Brain microvascular endothelial cell (primary cell): ENCODE measurements at regions not wholly inside any gene's neighbourhood (a gene's known extent, or its start where the extent isn't known, plus 50 kb on each side); places are given as distances from the start of the nearest gene placed in this dataset.

Experiments
- DNase-seq: peaks from one replicate; pipeline ENCODE4 v3.0.0-alpha.2; 2020
- H3K27ac ChIP-seq: fragments of 250-450 bp; sonication (Bioruptor Pico); 2 replicates; pipeline ENCODE4 v1.5.1; 2020; ENCODE audit warnings: mild to moderate bottlenecking, moderate library complexity
- H3K27me3 ChIP-seq: fragments of 250-450 bp; sonication (Bioruptor Pico); replicated peaks from 2 replicates; pipeline ENCODE4 v1.5.1; 2020; ENCODE audit warnings: mild to moderate bottlenecking
- H3K36me3 ChIP-seq: fragments of 250-450 bp; sonication (Bioruptor Pico); replicated peaks from 2 replicates; pipeline ENCODE4 v1.5.1; 2020; ENCODE audit warnings: mild to moderate bottlenecking
- H3K4me3 ChIP-seq: 2 replicates; pipeline ENCODE4 v1.5.1; 2011; ENCODE audit warnings: low read depth, mild to moderate bottlenecking, control low read depth, low read length, moderate library complexity
- in situ Hi-C: cut with HindIII; loops from 2 replicates; pipeline ENCODE4 v1.10.0; 2017; ENCODE audit warnings: low sequenced_read_pairs, low pct_ligation_motif_present
- TF ChIP-seq, protein P1 (sequence below): IDR thresholded peaks from 2 replicates; pipeline ENCODE4 v1.5.1; 2011; ENCODE audit warnings: low read depth, mild to moderate bottlenecking, moderate library complexity, low read length, control low read depth, inconsistent platforms; ENCODE audit errors: missing control alignments

DNA sequence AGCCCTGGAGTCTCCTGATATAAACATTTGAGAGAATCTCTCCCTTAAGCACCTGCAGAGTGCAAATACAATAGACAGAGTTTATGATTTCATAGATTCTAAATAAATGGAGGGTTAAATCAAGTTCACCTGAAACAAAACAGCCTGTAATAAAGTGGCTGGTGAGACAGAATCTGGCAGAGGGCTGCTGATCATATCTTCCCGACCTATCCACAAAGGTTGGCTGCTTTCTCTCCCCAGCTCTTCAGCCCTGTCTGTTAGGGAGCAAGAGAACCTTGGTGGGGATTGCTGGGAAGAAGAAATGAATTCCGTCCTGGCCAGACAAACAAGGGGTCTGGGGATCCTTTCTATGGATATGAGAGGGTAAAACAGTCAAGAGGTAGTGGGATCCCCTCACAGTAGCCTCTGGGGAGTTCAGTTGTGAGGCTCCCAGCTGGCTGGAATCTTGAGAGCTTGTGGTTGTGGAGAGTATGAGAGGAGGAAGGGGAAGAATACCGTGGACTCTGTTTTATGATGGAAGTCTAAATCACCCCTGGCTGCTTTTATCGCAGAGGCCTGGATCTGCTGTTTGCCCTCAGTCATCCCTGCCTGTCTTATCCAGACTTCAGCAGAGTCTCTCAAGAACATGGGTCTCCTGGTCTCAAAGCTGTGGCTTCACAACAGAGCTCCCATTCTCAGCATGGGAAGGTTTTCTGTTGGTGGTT, 451.3 kb downstream of the NTRK3 start:
- in situ Hi-C loops, result no loop called here
- H3K27me3 ChIP-seq, result no peaks in the 10 kb centered on the region
- H3K27ac ChIP-seq, result no peak overlapping the region
- TF ChIP-seq, protein P1, sequence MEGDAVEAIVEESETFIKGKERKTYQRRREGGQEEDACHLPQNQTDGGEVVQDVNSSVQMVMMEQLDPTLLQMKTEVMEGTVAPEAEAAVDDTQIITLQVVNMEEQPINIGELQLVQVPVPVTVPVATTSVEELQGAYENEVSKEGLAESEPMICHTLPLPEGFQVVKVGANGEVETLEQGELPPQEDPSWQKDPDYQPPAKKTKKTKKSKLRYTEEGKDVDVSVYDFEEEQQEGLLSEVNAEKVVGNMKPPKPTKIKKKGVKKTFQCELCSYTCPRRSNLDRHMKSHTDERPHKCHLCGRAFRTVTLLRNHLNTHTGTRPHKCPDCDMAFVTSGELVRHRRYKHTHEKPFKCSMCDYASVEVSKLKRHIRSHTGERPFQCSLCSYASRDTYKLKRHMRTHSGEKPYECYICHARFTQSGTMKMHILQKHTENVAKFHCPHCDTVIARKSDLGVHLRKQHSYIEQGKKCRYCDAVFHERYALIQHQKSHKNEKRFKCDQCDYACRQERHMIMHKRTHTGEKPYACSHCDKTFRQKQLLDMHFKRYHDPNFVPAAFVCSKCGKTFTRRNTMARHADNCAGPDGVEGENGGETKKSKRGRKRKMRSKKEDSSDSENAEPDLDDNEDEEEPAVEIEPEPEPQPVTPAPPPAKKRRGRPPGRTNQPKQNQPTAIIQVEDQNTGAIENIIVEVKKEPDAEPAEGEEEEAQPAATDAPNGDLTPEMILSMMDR, result no peak
- H3K36me3 ChIP-seq, result no peaks in the 10 kb centered on the region
- H3K4me3 ChIP-seq, result no peak overlapping the region
- DNase-seq, result no peak

DNA sequence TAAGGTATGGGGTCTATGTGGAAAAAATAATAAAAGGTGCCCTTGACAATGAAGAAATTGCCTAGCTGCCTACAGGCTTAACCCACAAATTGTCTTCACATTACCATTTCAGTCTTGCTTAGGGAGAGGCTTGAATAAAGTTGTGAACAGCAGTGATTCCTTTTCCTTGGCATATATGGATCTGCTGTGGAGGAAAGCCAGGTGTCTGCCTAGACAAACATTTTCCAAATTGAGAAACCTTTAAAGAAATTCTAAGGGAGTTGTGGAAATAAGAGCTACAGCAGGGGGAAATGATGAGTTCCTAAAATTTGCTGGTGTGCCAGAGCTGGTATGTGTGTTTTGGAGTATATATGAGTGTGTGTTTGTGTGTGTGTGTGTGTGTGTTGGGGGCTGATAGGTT, 452.1 kb downstream of the NTRK3 start:
- no peak for DNase-seq
- H3K36me3 ChIP-seq, result no peaks in the 10 kb centered on the region
- TF ChIP-seq, protein P1, result no peak
- in situ Hi-C loops, result no loop called here
- no peak overlapping the region for H3K27ac ChIP-seq
- H3K4me3 ChIP-seq, result no peak overlapping the region
- no peaks in the 10 kb centered on the region for H3K27me3 ChIP-seq

DNA sequence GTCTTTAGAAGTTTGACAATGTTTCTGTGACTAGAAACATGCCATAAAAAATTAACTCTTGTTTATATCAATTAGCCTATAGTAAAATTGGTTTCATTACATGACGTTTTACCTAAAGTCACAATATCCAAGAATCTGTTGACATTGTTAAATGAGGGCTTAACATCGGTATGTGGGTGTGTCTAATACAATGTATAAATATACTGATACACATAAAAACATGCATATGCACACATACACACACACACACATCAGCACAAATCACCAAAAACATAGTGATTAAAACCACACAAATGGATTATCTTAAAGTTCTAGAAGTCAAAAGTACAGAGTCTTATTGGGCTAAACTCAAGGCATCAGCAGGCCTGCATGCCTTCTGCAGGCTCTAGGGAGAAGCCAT, 456.7 kb downstream of the NTRK3 start:
- no peaks in the 10 kb centered on the region for H3K36me3 ChIP-seq
- DNase-seq, result no peak
- no peak overlapping the region for H3K4me3 ChIP-seq
- in situ Hi-C loops, result no loop called here
- TF ChIP-seq, protein P1, result no peak
- H3K27me3 ChIP-seq, result no peaks in the 10 kb centered on the region
- no peak overlapping the region for H3K27ac ChIP-seq

DNA sequence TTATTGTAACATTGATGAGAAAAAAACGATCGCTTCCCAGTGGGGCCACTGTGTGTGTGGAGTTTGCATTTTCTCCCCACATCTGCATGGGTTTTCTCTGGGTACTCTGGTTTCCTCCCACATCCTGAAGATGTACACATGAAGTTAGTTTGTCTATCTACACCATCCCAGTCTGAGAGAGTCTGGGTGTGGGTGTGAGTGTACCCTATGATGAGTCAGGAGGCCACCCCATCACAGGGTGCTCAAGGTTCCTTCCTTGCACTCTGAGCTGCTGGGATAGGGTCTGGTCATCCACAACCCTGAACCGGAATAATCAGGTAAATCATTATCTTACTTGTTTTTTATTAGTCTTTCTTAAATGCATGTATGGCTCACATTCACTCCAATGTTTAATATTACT, 457.1 kb downstream of the NTRK3 start:
- TF ChIP-seq, protein P1, result no peak
- DNase-seq, result no peak
- H3K27me3 ChIP-seq, result no peaks in the 10 kb centered on the region
- no peak overlapping the region for H3K4me3 ChIP-seq
- in situ Hi-C loops, result no loop called here
- H3K27ac ChIP-seq, result no peak overlapping the region
- no peaks in the 10 kb centered on the region for H3K36me3 ChIP-seq

DNA sequence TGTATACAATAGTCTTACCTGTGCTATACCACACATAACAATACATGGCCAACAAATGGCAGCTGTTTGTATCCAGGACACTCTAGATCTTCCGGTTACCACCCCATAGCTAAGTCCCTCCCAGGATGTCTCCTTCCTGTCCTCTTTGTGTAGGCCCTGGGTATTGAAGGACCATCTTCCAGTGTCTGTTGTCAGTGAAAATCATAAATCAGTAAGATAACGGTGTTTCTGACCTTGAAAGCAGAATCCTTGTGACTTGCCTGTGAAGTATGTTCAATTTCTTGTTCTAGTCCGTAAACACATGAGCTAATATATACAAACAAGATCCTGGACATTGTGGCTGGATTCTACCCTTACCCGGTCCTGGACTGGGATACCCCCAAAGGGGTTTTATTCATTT, 462.8 kb downstream of the NTRK3 start:
- no peak overlapping the region for H3K27ac ChIP-seq
- no peak for DNase-seq
- TF ChIP-seq, protein P1, result no peak
- no peak overlapping the region for H3K4me3 ChIP-seq
- in situ Hi-C loops, result no loop called here
- no peaks in the 10 kb centered on the region for H3K36me3 ChIP-seq
- H3K27me3 ChIP-seq, result no peaks in the 10 kb centered on the region
